ENCODE measurements at regions not wholly inside any gene's neighbourhood (a gene's known extent, or its start where the extent isn't known, plus 50 kb on each side); places are given as distances from the start of the nearest gene placed in this dataset.

GRCh38 chr4:56757821-56758411, 63.6 kb downstream of the SPINK2 start:
- peak; percentile 95 for DNase-seq

DNA sequence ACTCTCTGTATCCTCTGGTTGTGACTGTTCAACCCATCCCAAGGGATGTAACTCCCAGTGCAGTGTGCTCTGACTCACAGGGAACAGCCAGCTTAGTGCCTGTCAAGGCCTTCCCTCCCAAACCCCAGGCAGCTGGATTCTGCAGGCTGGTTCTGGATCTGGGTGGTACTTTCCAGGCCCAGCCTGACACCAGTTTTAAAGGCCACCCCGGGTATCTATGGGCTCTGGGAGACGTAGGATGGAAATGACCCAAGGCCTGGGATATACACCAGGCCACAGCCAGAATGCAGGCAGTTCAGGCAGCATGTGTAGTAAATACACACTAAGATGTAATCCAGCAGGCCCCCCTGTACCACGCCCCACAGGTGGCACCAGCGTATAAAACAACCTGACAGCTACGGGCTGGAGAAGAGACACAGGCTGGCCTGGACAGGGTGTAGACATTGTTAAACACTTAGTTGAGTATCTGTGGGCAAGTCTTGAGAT, 64.2 kb downstream of the SPINK2 start:
- DNase-seq: peak; percentile 87

GRCh38 chr4:56755901-56756300, 65.6 kb downstream of the SPINK2 start:
- DNase-seq: peak; percentile 23

GRCh38 chr4:56752985-56753384, 68.5 kb downstream of the SPINK2 start:
- no peak for DNase-seq

DNA sequence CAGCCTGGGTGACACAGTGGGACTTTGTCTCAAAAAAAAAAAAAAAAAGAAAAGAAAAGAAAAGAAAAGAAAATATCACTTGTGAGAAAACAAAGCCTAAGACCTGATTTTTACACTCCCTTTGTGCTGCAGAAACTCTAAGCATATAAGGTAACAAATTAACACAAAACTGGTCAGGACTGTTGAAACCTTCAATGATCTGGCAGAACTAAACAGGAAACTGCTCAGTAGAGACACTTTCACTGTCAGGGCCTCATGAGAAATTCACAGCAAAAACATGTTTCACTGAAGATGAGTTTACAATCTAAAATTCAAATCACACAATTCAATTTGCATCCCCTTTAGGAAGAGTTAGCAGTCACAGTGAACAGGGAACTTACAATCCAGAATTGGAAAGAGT, 69.1 kb upstream of the HOPX start:
- DNase-seq: no peak

DNA sequence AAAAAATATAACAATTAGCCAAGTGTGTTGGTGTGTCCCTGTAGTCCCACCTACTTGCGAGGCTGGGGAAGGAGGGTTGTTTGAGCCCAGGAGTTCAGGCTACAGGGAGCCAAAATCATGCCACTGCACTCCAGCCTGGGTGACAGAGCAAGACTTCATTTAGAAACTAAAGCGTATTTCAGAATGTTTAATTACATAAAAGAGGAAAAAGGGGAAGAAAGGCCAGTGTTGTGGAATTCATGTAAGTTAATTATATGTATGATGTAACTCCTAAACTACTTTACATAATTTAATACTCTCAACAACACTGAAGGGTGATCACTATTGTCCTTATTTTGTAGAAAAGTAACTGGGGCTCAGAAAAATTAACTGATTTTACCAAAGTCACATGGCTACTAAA, 67.2 kb upstream of the HOPX start:
- DNase-seq: no peak

DNA sequence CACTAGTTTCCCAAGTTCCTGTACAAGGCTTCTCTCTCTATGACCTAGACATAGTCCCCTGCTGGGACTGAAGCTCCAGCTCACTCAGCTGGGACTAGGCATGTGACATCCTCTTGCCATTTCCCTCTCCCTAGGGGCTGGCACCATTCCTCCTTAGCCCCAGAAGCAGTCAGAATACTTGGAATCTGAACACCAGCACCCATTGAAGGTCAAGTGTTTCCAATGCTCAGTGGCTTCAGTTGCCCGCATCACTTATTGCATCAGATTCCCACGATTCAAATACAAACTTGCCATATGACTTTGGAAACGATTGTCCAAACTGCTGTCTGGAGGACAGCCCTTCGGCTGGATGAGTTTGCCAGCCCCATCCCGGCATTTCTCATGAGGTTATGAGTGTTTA, 65.5 kb upstream of the HOPX start:
- DNase-seq: no peak

- DNase-seq: no peak
Observed at GRCh38 chr4:56745042-56745441, 63.9 kb upstream of the HOPX start.

DNA sequence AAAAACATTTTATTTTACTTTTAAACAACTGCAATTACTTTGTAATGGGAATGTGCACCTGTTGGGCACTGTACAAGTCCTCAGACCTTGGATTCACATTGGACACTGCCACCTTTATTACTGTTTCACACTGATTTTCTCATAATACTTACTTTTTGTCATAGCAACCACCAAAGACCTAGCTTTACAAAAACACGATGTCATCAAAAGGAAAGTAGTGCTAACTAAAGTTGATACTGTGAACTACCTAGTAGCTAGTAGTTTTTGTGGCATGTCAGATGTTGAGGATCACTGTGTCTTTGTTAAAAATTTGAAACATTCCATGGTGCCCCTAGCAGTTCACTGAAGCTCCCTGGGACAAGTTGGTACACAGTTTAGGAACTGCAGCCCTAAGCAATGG, 62.9 kb upstream of the HOPX start:
- DNase-seq: no peak

GRCh38 chr4:56743550-56743949, 62.5 kb upstream of the HOPX start:
- no peak for DNase-seq

- DNase-seq: peak; percentile 76
Observed at GRCh38 chr4:56742080-56742871, 61.2 kb upstream of the HOPX start.

DNA sequence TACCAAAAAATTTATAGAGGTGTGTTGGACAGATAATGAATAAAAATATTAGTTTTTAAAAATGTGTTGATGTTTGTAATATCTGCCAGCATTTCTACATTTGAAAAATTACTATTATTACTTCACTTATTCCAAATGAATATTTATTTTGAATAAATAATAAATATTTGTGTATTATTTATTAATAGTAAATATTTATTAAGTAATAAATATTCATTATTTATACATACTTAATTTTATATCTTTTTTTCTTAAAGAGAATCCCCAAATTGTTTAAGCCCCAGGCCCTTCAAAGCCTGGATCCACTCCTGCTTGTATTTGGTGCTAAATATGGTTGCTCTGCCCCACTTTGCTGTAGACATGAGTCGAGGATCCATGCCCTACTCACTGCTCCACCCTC, 60.5 kb upstream of the HOPX start:
- DNase-seq: no peak

- peak; percentile 36 for DNase-seq
Observed at GRCh38 chr4:56739066-56739777, 58.1 kb upstream of the HOPX start.

GRCh38 chr4:56737666-56738065, 56.6 kb upstream of the HOPX start:
- DNase-seq: no peak

DNA sequence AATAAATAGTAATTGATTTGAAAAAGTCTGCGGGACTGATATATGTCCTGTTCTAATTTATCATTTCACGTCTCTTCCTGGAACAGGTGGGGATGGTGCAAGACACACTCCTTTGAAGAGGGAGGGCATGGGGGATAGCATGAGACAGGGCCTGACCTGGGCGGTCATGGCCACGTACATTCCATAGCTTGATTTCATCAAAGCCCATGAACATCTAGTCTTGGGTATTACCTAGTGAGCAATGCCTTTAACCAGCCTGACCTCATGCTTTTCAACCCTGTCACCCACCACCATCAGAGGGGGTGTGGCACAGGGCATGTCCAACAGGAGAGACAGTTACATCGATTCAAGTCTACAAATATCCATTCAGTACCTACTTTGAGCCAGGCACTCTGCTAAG, 52.3 kb upstream of the HOPX start:
- no peak for DNase-seq

DNA sequence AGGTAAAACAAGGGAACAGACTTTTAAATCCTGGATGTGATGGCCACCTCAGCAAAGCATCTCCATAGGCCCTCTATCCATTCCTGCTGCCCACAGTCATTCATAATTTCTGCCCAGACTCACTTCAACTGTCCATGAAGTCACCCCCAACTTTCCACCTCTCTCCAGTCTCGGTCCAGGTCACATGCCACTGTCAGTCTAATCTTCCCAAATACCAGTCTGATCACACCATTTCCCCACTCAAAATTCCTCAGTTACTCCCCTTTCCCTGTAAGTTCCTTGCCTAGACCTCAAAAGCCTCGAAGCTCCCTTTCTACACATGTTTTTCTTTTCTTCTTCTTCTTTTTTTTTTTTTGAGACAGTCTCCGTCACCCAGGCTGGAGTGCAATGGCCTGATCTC, 51.2 kb upstream of the HOPX start:
- no peak for DNase-seq

- no peak for DNase-seq
Observed at GRCh38 chr4:56731857-56732256, 50.8 kb upstream of the HOPX start.
